GM10266 (cell line): ENCODE measurements at regions not wholly inside any gene's neighbourhood (a gene's known extent, or its start where the extent isn't known, plus 50 kb on each side); places are given as distances from the start of the nearest gene placed in this dataset.
A peak's percentile ranks its signal among the peaks of the same experiment; 100 is the strongest.
"Not testable (repeated sequence)": the region's sequence is repeated elsewhere in the genome, so short reads cannot be mapped to it uniquely, and the experiment has no call there.

Experiments used
- DNase-seq: peaks from one replicate; pipeline ENCODE4 v3.0.0; 2012; ENCODE audit errors: extremely low spot score
- TF ChIP-seq, protein P1 (sequence below): IDR thresholded peaks from 2 replicates; pipeline ENCODE4 v1.5.1; 2012; ENCODE audit warnings: mild to moderate bottlenecking, low read depth; ENCODE audit not compliant: control insufficient read depth, insufficient read depth; ENCODE audit errors: missing control alignments

DNA sequence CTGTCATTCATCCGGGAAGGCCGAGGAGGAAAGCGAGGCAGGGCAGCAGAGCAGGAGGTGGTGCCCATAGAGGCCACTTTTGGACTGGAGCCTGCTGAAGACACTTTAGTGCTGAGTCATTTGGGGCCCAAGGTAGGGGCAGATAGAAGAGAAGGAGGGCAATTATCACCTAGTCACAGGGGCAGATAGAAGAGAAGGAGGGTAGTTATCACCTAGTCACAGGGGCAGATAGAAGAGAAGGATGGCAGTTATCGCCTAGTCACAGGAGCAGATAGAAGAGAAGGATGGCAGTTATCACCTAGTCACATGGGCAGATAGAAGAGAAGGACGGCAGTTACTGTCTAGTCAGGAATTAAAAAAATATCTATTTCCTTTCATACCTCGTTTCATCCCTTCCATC, 1372.6 kb downstream of the FOXD4L5 start:
- DNase-seq = not testable (repeated sequence)

GRCh38 chr9:63909076-63909475, 1375.9 kb downstream of the FOXD4L5 start:
- not testable (repeated sequence) for DNase-seq

GRCh38 chr9:63899637-63900190, 1385.3 kb downstream of the FOXD4L5 start:
- not testable (repeated sequence) for DNase-seq

- DNase-seq = not testable (repeated sequence)
Observed at GRCh38 chr9:63881386-63881785, 1403.6 kb downstream of the FOXD4L5 start.

DNA sequence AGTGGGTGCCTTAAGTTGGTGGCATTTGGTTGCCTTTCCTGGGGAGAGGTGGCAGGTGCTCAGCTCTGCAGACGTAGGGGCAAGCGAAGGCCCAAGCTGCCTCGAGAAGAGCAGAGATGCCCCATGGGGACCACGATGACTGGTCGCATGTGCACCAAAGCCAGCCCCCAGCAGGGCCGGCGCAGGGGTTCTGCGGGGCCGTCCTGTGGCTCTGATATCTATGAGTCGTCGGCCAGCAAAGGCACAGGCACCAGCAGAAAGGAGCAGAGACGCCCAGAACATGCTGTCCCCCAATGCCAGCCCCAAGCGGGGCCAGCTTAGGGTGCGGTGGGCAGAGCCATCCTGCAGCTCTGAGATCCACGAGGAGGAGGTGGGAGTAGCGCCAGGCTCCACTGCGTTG, 1408.6 kb downstream of the FOXD4L5 start:
- DNase-seq = not testable (repeated sequence)

DNA sequence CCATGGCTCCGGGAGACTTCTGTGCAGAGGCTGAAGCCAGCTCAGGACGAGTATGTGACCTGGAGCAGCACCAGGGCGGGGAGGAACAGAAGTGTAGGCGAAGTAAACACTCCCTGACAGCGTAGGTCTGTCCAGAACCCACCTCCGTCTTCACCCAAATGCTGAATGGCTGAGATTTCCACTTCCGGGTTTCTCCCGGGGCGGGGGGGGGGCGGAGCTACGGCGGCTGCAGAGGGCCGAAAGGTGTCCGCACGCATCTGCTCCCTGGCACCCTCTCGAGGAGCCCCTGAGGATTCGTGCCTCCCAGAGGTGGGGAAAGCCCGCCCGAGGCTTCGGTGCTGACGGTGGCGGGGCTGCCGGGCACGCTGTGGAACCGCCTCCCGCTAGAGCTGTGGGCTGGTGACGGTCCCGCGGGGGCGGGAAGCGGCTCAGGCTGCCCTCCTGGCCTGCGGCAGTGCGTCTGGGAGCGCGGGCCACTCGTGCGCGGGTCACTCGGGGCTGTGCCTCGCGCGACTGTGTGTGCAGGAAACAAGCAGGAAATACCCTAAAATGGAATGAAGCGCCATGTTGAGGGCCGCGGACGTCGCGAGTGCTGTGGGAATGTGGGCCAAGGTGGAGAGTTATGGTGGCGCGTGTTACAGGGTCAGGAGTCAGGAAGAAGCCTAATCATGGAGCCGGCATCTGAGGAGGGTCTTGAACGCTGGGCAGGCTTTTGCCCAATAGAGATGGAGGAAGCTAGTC, 1425.4 kb downstream of the FOXD4L5 start:
- no peak for DNase-seq
- TF ChIP-seq, protein P1, sequence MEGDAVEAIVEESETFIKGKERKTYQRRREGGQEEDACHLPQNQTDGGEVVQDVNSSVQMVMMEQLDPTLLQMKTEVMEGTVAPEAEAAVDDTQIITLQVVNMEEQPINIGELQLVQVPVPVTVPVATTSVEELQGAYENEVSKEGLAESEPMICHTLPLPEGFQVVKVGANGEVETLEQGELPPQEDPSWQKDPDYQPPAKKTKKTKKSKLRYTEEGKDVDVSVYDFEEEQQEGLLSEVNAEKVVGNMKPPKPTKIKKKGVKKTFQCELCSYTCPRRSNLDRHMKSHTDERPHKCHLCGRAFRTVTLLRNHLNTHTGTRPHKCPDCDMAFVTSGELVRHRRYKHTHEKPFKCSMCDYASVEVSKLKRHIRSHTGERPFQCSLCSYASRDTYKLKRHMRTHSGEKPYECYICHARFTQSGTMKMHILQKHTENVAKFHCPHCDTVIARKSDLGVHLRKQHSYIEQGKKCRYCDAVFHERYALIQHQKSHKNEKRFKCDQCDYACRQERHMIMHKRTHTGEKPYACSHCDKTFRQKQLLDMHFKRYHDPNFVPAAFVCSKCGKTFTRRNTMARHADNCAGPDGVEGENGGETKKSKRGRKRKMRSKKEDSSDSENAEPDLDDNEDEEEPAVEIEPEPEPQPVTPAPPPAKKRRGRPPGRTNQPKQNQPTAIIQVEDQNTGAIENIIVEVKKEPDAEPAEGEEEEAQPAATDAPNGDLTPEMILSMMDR = no peak

- not testable (repeated sequence) for DNase-seq
Observed at GRCh38 chr9:63859090-63859474, 1425.9 kb downstream of the FOXD4L5 start.

DNA sequence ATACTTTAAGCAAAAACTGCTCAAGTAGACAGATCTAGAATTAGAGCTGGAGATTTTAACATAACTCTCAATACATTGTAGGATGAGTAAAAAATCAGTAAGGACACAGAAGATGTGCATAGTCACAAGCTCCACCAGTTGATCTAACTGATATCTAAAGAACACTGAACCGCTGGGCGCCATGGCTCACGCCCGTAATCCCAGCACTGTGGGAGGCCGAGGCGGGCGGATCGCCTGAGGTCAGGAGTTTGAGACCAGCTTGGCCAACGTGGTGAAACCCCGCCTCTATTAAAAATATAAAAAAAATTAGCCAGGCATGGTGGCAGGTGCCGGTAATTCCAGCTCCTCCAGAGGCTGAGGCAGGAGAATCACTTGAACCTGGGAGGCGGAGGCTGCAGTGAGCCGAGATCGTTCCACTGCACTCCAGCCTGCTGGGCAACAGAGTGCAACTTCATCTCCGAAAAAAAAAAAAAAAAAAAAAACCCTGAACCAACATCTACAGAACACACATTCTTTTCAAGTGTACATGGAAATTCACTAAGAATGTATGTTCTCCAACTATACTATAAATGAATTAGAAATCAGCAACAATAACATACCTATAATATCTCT, 1431.8 kb downstream of the FOXD4L5 start:
- DNase-seq = not testable (repeated sequence)

GRCh38 chr9:63824804-63825203, 1460.2 kb downstream of the FOXD4L5 start:
- DNase-seq = not testable (repeated sequence)

DNA sequence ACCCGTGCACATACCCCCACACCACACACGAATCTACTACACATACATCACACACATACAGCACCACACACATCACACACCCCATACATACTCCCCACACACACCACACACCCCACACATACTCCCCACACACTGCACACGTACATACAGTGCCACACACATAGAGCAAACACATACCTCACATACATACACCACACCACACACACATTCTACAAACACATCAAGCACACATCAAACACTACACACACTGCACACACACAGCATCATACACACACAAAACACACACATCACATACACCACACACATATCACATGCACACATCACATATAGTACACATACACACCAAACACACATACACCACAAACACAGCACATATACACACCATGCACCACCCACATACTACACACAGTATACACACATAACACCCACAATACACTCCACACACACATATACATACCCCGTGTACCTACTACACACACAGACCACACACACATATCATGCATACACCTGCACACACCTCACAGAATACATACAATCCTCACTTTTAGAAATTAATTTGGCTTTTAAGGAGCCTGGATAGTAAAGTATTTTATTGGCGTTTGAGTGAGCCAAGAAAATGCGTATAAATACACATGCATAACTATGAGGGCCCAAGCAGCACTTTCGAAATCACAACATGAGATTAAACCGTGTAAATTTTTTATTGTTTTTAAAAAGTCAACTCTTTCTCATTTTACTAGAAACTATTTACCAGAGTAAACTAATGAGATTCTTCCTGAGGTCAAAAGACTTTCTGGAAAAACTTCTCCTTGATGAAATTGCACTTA, 1461.4 kb downstream of the FOXD4L5 start:
- DNase-seq = peak; percentile 9

DNA sequence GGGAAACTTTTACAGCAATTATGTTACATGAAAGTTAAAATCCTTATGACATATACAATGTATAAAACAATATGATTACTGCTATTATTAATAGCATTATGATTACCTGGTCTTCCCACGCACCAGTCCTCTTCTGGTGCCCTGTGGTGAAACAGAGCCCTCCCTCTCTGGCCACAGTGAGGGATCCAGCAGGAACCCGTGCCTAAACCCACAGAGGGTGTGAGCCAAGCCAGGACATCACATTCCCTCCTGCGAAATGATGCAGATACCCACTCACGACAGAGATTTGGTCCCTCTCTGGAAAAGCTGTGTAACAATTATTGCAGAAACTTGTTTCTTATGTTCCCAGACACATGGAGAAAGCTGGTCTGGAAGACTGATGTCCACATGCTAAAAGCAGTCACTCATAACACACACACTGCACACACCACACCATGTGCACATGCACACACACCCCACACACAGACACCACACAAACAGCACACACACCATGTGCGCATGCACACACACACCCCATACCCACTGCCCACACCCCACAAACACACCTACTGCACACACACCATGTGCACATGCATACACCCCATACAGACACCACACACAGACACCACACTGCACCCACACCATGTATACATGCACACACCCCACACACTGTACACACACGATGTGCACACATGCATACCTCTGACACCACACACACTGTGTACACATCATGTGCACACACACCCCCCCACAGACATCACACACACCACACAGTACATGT, 1462.2 kb downstream of the FOXD4L5 start:
- peak; percentile 1 for DNase-seq

GRCh38 chr9:63821293-63821692, 1463.7 kb downstream of the FOXD4L5 start:
- not testable (repeated sequence) for DNase-seq

GRCh38 chr9:63820882-63821281, 1464.1 kb downstream of the FOXD4L5 start:
- DNase-seq = not testable (repeated sequence)

DNA sequence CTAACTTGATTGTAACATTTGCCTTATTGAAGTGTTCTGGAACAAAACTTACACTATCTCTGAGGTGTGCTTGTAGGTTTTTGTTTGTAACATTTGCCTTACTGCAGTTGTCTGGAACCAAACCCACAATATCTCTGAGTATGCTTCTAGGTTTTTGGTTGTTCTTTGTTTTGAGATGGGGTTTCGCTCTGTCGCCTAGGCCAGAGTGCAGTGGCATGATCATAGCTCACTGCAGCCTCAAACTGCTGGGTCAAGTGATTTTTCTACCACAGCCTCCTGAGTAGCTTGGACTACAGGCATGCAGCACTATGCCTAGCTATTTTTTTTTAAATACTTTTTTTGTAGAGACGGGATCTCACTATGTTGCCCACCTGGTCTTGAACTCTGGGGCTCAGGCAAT, 1464.6 kb downstream of the FOXD4L5 start:
- DNase-seq = peak; percentile 4
